HG02938 (cell line): ENCODE measurements at regions not wholly inside any gene's neighbourhood (a gene's known extent, or its start where the extent isn't known, plus 50 kb on each side); places are given as distances from the start of the nearest gene placed in this dataset.
"Not testable (repeated sequence)": the region's sequence is repeated elsewhere in the genome, so short reads cannot be mapped to it uniquely, and the experiment has no call there.

ENCODE experiments used
- ATAC-seq: cut with Tn5 transposase; IDR thresholded peaks from one replicate; pipeline ENCODE4 v1.9.1; 2021; ENCODE audit warnings: mild to moderate bottlenecking, moderate library complexity; ENCODE audit not compliant: unreplicated experiment

GRCh38 chr6:3900744-3901336, 51.7 kb downstream of the FAM50B start:
- no peak for ATAC-seq

GRCh38 chr6:3902871-3903648, 53.9 kb downstream of the FAM50B start:
- ATAC-seq = no peak

- no peak for ATAC-seq
These were observed 55.3 kb downstream of the FAM50B start for GRCh38 chr6:3904518-3904917.

- no peak for ATAC-seq
These were observed 57.0 kb downstream of the FAM50B start for GRCh38 chr6:3905945-3906845.

- ATAC-seq = no peak
These were observed 57.6 kb downstream of the FAM50B start for GRCh38 chr6:3906846-3907151.

- ATAC-seq = no peak
These were observed 59.0 kb downstream of the FAM50B start for GRCh38 chr6:3908223-3908622.

- no peak for ATAC-seq
These were observed 59.8 kb downstream of the FAM50B start for GRCh38 chr6:3908961-3909360.

GRCh38 chr6:3910106-3910663, 61.0 kb downstream of the FAM50B start:
- ATAC-seq = no peak

- ATAC-seq = no peak
These were observed 62.0 kb downstream of the FAM50B start for GRCh38 chr6:3911130-3911529.

- ATAC-seq = no peak
These were observed 62.6 kb downstream of the FAM50B start for GRCh38 chr6:3911614-3912336.

- ATAC-seq = no peak
These were observed 63.3 kb downstream of the FAM50B start for GRCh38 chr6:3912361-3913076.

- no peak for ATAC-seq
These were observed 64.1 kb downstream of the FAM50B start for GRCh38 chr6:3913077-3913957.

GRCh38 chr6:3913958-3914337, 64.8 kb downstream of the FAM50B start:
- no peak for ATAC-seq

GRCh38 chr6:3915076-3915791, 66.1 kb downstream of the FAM50B start:
- ATAC-seq = no peak

GRCh38 chr6:3916211-3916610, 67.0 kb downstream of the FAM50B start:
- no peak for ATAC-seq

- ATAC-seq = not testable (repeated sequence)
These were observed 67.6 kb downstream of the FAM50B start for GRCh38 chr6:3916749-3917148.

GRCh38 chr6:3918469-3918868, 69.3 kb downstream of the FAM50B start:
- ATAC-seq = no peak

- ATAC-seq = no peak
These were observed 70.0 kb downstream of the FAM50B start for GRCh38 chr6:3919130-3919628.
